Karpas-422 (cell line): ENCODE measurements at regions not wholly inside any gene's neighbourhood (a gene's known extent, or its start where the extent isn't known, plus 50 kb on each side); places are given as distances from the start of the nearest gene placed in this dataset.

Source experiments
- DNase-seq: peaks from one replicate; pipeline ENCODE4 v3.0.0-alpha.2; 2015
- H2AFZ ChIP-seq: fragments of 200-600 bp; sonication (generic); 2 replicates; pipeline ENCODE4 v1.6.1; 2014; ENCODE audit warnings: antibody characterized with exemption, low read length, mixed read lengths
- H3K27ac ChIP-seq: fragments of 200-600 bp; sonication (generic); 2 replicates; pipeline ENCODE4 v1.5.1; 2014; ENCODE audit warnings: mild to moderate bottlenecking, low read length, moderate library complexity
- H3K27me3 ChIP-seq: fragments of 200-600 bp; sonication (generic); 2 replicates; pipeline ENCODE4 v1.6.1; 2014; ENCODE audit warnings: low read length, mixed read lengths
- H3K36me3 ChIP-seq: fragments of 200-600 bp; sonication (generic); 2 replicates; pipeline ENCODE4 v1.6.1; 2014; ENCODE audit warnings: low read length, mixed read lengths; ENCODE audit not compliant: insufficient read depth
- H3K4me1 ChIP-seq: fragments of 200-600 bp; sonication (generic); 2 replicates; pipeline ENCODE4 v1.6.1; 2014; ENCODE audit warnings: mild to moderate bottlenecking, low read length, mixed read lengths
- H3K4me2 ChIP-seq: fragments of 200-600 bp; sonication (generic); 2 replicates; pipeline ENCODE4 v1.6.1; 2014; ENCODE audit warnings: low read length, low read depth, mild to moderate bottlenecking; ENCODE audit not compliant: poor library complexity, severe bottlenecking
- H3K4me3 ChIP-seq: fragments of 200-600 bp; sonication (generic); 2 replicates; pipeline ENCODE4 v1.5.1; 2014; ENCODE audit warnings: mild to moderate bottlenecking, antibody characterized with exemption, low read length, mixed read lengths
- H3K79me2 ChIP-seq: fragments of 200-600 bp; sonication (generic); 2 replicates; pipeline ENCODE4 v1.6.1; 2014; ENCODE audit warnings: mild to moderate bottlenecking, low read length, mixed read lengths
- H3K9ac ChIP-seq: fragments of 200-600 bp; sonication (generic); 2 replicates; pipeline ENCODE4 v1.6.0; 2014; ENCODE audit warnings: low read length
- H3K9me2 ChIP-seq: fragments of 200-600 bp; sonication (generic), shearing (Covaris generic); replicated peaks from 2 replicates; pipeline ENCODE4 v1.6.0; 2014; ENCODE audit warnings: mild to moderate bottlenecking, low read length, moderate library complexity; ENCODE audit not compliant: insufficient read depth
- H3K9me3 ChIP-seq: fragments of 300-700, 200-600 bp; sonication (generic); 2 replicates; pipeline ENCODE4 v1.6.1; 2014; ENCODE audit warnings: low read length, mixed read lengths
- H4K20me1 ChIP-seq: fragments of 200-600 bp; sonication (generic); 2 replicates; pipeline ENCODE4 v1.6.1; 2014; ENCODE audit warnings: mild to moderate bottlenecking, antibody characterized with exemption, low read length, low read depth; ENCODE audit not compliant: insufficient read depth

DNA sequence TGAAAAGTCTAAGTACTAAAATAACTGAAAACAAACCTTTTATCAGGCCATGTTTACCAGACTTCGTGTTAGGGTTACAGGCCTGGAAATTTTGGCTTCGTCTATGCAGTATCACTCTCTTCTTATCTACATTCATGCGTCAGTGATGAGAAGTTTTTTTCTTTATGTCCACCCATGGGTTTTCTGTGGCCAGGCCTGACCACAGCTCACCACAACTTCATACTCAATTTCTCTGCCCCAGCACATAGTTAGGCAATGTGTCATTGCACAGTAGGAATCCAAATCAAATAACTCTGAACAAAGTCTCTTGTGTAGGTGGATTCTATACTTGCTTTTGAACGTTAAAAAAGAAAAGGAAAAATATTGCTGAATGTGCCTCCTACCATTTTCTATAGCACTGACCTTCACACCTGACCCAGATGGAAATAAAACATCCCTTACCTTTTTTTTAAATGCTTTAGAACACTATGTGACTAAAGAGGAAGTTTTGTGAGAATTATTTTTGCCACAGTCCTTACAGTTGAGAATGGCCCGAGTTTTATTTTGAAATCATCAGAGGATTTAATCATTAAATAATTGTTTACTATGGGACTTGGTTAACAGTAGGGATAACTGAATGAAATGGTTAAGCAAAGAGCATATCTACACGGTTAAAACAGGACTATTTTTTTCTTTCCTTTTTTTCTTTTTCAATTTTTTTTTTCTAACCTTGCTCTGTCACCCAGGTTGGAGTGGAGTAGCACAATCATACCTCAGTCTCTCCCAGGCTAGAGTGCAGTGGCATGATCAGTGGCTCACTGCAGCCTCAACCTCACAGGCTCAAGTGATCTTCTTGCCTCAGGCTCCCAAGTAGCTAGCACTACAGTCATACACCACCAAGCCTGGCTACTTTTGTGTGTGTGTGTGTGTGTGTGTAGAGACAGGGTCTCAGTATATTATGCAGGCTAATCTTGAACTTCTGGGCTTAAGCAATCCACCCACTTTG is 1247.0 kb upstream of the ACO1 start:
- no peaks in the 10 kb centered on the region for H3K36me3 ChIP-seq
- H3K27me3 ChIP-seq = no peaks in the 10 kb centered on the region
- no peak overlapping the region for H2AFZ ChIP-seq
- no peak for DNase-seq
- no peaks in the 10 kb centered on the region for H3K79me2 ChIP-seq
- no peak overlapping the region for H3K4me2 ChIP-seq
- H3K4me3 ChIP-seq = no peak overlapping the region
- H3K27ac ChIP-seq = no peak overlapping the region
- H4K20me1 ChIP-seq = no peaks in the 10 kb centered on the region
- H3K9me3 ChIP-seq = no peaks in the 10 kb centered on the region
- H3K4me1 ChIP-seq = no peaks in the 10 kb centered on the region
- H3K9ac ChIP-seq = no peak overlapping the region
- H3K9me2 ChIP-seq = no peaks in the 10 kb centered on the region; the same call in 1 of the 2 replicates

- H3K4me3 ChIP-seq = no peak overlapping the region
- H3K36me3 ChIP-seq = no peaks in the 10 kb centered on the region
- DNase-seq = peak; percentile 53
- H3K79me2 ChIP-seq = no peaks in the 10 kb centered on the region
- H3K27me3 ChIP-seq = no peaks in the 10 kb centered on the region
- H3K27ac ChIP-seq = no peak overlapping the region
- H3K9me3 ChIP-seq = peaks cover 3% of the 10 kb centered on the region; the same call in 1 of the 2 replicates
- H3K4me2 ChIP-seq = no peak overlapping the region
- H3K9me2 ChIP-seq = no peaks in the 10 kb centered on the region; the same call in 1 of the 2 replicates
- no peaks in the 10 kb centered on the region for H3K4me1 ChIP-seq
- no peak overlapping the region for H3K9ac ChIP-seq
- no peak overlapping the region for H2AFZ ChIP-seq
- H4K20me1 ChIP-seq = no peaks in the 10 kb centered on the region
These were observed 1244.1 kb upstream of the ACO1 start for GRCh38 chr9:31140316-31140715.

GRCh38 chr9:31142456-31142855 is 1242.0 kb upstream of the ACO1 start:
- no peak for DNase-seq
- no peak overlapping the region for H3K4me2 ChIP-seq
- H3K9me3 ChIP-seq = peaks cover 15% of the 10 kb centered on the region; the same call in 1 of the 2 replicates
- H3K4me1 ChIP-seq = no peaks in the 10 kb centered on the region
- no peak overlapping the region for H3K27ac ChIP-seq
- no peak overlapping the region for H2AFZ ChIP-seq
- H3K4me3 ChIP-seq = no peak overlapping the region
- no peaks in the 10 kb centered on the region for H3K79me2 ChIP-seq
- no peaks in the 10 kb centered on the region for H3K27me3 ChIP-seq
- no peaks in the 10 kb centered on the region; the same call in 1 of the 2 replicates for H3K9me2 ChIP-seq
- H3K36me3 ChIP-seq = no peaks in the 10 kb centered on the region
- no peak overlapping the region for H3K9ac ChIP-seq
- no peaks in the 10 kb centered on the region for H4K20me1 ChIP-seq

DNA sequence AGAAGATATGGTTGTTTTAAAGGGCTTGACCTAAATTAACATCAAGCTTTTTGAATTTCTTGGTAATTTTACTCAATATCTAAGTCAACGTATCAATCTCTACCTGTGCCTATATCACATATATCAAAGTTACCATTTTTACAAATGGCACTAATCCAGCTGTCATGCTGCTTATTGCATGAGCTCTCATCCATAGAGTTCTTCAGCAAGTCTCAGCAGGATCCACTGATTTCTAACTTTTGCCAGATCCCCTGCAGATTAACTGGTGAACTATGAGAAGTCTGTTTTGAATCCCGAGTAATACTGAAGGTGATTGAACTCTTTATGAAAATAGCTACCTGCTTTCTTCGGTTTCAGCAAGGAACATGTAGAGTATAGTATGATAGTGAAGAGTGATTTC is 1239.8 kb upstream of the ACO1 start:
- no peaks in the 10 kb centered on the region for H3K79me2 ChIP-seq
- H3K9me3 ChIP-seq = peaks cover 25% of the 10 kb centered on the region; the same call in 1 of the 2 replicates
- H3K9ac ChIP-seq = no peak overlapping the region
- H3K27me3 ChIP-seq = no peaks in the 10 kb centered on the region
- H3K9me2 ChIP-seq = no peaks in the 10 kb centered on the region; the same call in 1 of the 2 replicates
- no peaks in the 10 kb centered on the region for H3K4me1 ChIP-seq
- no peak overlapping the region for H3K27ac ChIP-seq
- H3K4me3 ChIP-seq = no peak overlapping the region
- H2AFZ ChIP-seq = no peak overlapping the region
- DNase-seq = no peak
- no peaks in the 10 kb centered on the region for H4K20me1 ChIP-seq
- H3K36me3 ChIP-seq = no peaks in the 10 kb centered on the region
- H3K4me2 ChIP-seq = no peak overlapping the region

DNA sequence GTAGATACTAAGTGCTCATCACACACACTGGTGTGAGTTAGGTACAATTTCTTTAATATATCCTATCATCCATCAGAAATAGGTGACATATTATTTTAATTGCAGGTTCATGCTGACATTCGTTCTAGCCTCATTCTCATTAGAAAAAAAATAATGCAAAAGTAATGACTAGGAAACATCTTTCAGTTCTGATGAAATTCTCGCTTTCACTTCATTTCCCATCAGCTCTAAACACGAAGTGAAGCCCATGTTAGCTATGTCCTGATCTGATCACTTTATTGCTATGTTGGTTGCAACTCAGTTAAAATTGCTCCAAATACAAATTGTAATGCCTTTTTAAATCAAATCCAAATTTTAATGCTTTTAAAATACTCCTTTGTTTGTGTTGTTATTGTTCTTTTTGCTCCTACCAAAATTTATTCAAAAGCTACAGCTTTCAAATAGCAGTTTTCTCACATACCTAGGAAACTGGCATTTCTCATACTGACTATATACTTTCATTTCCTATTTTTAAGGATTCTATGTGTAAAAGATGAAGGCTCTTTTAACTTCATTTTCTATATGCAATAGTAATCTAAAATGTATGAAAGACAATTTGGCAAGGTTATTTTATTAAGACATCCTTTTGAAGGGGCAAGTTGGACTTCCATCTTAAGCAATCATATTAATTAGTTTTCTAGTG is 1237.8 kb upstream of the ACO1 start:
- no peak overlapping the region for H3K4me3 ChIP-seq
- H3K36me3 ChIP-seq = no peaks in the 10 kb centered on the region
- H3K4me1 ChIP-seq = no peaks in the 10 kb centered on the region
- no peak overlapping the region for H3K9ac ChIP-seq
- H3K9me3 ChIP-seq = peaks cover 28% of the 10 kb centered on the region; the same call in 1 of the 2 replicates
- H3K27ac ChIP-seq = no peak overlapping the region
- no peaks in the 10 kb centered on the region for H3K79me2 ChIP-seq
- DNase-seq = no peak
- H4K20me1 ChIP-seq = no peaks in the 10 kb centered on the region
- no peak overlapping the region for H2AFZ ChIP-seq
- H3K9me2 ChIP-seq = no peaks in the 10 kb centered on the region
- no peaks in the 10 kb centered on the region for H3K27me3 ChIP-seq
- no peak overlapping the region for H3K4me2 ChIP-seq

- Histone ChIP-seq H3K4me1 (no peaks in the 10 kb centered on the region), H3K9me3 (peaks cover 11% of the 10 kb centered on the region; the same call in 1 of the 2 replicates), H2AFZ (no peak overlapping the region)
These were observed 1231.1 kb upstream of the ACO1 start for GRCh38 chr9:31153250-31153840.

GRCh38 chr9:31166516-31166915 is 1217.9 kb upstream of the ACO1 start:
- H4K20me1 ChIP-seq = no peaks in the 10 kb centered on the region
- H3K9me3 ChIP-seq = peaks cover 19% of the 10 kb centered on the region
- no peaks in the 10 kb centered on the region for H3K4me1 ChIP-seq
- no peaks in the 10 kb centered on the region for H3K27me3 ChIP-seq
- no peak overlapping the region for H3K4me2 ChIP-seq
- DNase-seq = no peak
- H3K79me2 ChIP-seq = no peaks in the 10 kb centered on the region
- no peak overlapping the region for H3K4me3 ChIP-seq
- H3K27ac ChIP-seq = no peak overlapping the region
- no peaks in the 10 kb centered on the region for H3K36me3 ChIP-seq
- H3K9ac ChIP-seq = no peak overlapping the region
- H2AFZ ChIP-seq = no peak overlapping the region
- H3K9me2 ChIP-seq = no peaks in the 10 kb centered on the region

More at GRCh38 chr9:31153250-31153840, 1231.1 kb upstream of the ACO1 start:
- no peaks in the 10 kb centered on the region for H3K79me2 ChIP-seq
- no peak overlapping the region for H3K9ac ChIP-seq
- H3K9me2 ChIP-seq = no peaks in the 10 kb centered on the region
- H3K4me3 ChIP-seq = no peak overlapping the region
- no peak overlapping the region for H3K4me2 ChIP-seq
- DNase-seq = no peak
- H3K27ac ChIP-seq = no peak overlapping the region
- no peaks in the 10 kb centered on the region for H3K27me3 ChIP-seq
- H4K20me1 ChIP-seq = no peaks in the 10 kb centered on the region
- H3K36me3 ChIP-seq = no peaks in the 10 kb centered on the region

DNA sequence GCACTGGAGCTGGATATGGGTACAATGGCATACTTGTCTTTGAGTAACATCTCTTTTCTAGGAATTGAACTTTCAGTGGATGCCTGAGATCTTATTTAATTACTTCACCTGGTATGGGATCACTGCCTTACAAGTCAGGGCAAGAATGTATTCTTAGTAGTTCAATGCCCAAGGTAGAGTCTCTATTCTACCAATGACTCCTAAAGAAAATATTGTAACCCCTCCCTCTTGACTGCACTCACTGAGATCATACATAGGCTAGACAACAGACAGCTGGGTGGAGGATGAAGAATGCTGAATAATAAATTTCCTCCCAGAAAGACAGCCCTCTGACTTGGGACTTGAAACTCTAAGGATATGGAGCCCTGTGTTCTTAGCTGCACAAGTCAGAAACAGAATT is 1216.3 kb upstream of the ACO1 start:
- H2AFZ ChIP-seq = no peak overlapping the region
- H3K36me3 ChIP-seq = no peaks in the 10 kb centered on the region
- H3K9me2 ChIP-seq = no peaks in the 10 kb centered on the region
- no peaks in the 10 kb centered on the region for H3K4me1 ChIP-seq
- H3K79me2 ChIP-seq = no peaks in the 10 kb centered on the region
- H3K9me3 ChIP-seq = peaks cover 22% of the 10 kb centered on the region
- H3K4me2 ChIP-seq = no peak overlapping the region
- no peak overlapping the region for H3K4me3 ChIP-seq
- no peaks in the 10 kb centered on the region for H4K20me1 ChIP-seq
- H3K27me3 ChIP-seq = no peaks in the 10 kb centered on the region
- DNase-seq = no peak
- H3K9ac ChIP-seq = no peak overlapping the region
- H3K27ac ChIP-seq = no peak overlapping the region
